Activated CD4-positive, alpha-beta T cell treated with anti-CD3 and anti-CD28 coated beads, Interleukin-2, amount 10 ng/mL, durations not matched to agents 24 days and 14 days (primary cell): ENCODE measurements at regions not wholly inside any gene's neighbourhood (a gene's known extent, or its start where the extent isn't known, plus 50 kb on each side); places are given as distances from the start of the nearest gene placed in this dataset.
"Not testable (repeated sequence)": the region's sequence is repeated elsewhere in the genome, so short reads cannot be mapped to it uniquely, and the experiment has no call there.

ENCODE experiments used
- DNase-seq: peaks from one replicate; pipeline ENCODE4 v3.0.0; 2022
- H3K27ac Mint-ChIP-seq: one replicate; pipeline ENCODE4 v1.8.0; 2022; ENCODE audit warnings: mild to moderate bottlenecking, mixed read lengths
- H3K27me3 Mint-ChIP-seq: one replicate; pipeline ENCODE4 v1.8.0; 2022; ENCODE audit warnings: mixed read lengths
- H3K36me3 Mint-ChIP-seq: one replicate; pipeline ENCODE4 v1.8.0; 2022; ENCODE audit warnings: low read depth, mild to moderate bottlenecking, mixed read lengths
- H3K4me1 Mint-ChIP-seq: one replicate; pipeline ENCODE4 v1.8.0; 2021; ENCODE audit warnings: mixed read lengths
- H3K4me3 Mint-ChIP-seq: one replicate; pipeline ENCODE4 v1.8.0; 2022; ENCODE audit warnings: mild to moderate bottlenecking, moderate library complexity, mixed read lengths
- H3K9me3 Mint-ChIP-seq: one replicate; pipeline ENCODE4 v1.8.0; 2021; ENCODE audit warnings: mixed read lengths
- intact Hi-C: fragments of 100-400 bp; cut with micrococcal nuclease; formaldehyde crosslinking; loops from one replicate; pipeline ENCODE4 v1.15.1; 2023

GRCh38 chr12:42884116-42884515 is 294.6 kb upstream of the PRICKLE1 start:
- Mint-ChIP-seq H3K9me3 (no peaks in the 10 kb centered on the region), H3K36me3 (no peaks in the 10 kb centered on the region), H3K4me3 (no peak overlapping the region), H3K27ac (no peak overlapping the region), H3K27me3 (no peaks in the 10 kb centered on the region), H3K4me1 (no peaks in the 10 kb centered on the region)
- DNase-seq, result no peak
- intact Hi-C loops, result no loop called here

- intact Hi-C loops, result no loop called here
- H3K4me1 Mint-ChIP-seq, result no peaks in the 10 kb centered on the region
Observed at GRCh38 chr12:42873401-42873800, 283.9 kb upstream of the PRICKLE1 start.

DNA sequence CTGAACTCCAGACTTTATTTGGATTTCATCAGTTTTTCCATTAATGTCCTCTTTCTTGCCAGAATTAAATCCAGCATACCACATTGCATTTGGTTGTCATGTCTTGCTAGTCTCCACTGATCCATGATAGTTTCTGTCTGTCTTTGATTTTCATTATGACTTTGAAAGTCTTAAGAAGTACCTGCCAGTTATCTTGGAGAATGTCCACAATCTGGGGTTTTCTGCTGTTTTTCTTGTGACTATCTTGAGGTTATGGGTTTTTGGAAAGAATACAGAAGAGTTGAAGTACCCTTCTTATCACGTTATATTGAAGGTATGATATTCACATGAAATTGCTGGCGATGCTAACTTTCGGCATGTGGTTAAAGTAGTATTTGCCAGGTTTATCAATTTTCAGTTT is 282.3 kb upstream of the PRICKLE1 start:
- Mint-ChIP-seq H3K9me3 (peaks cover 3% of the 10 kb centered on the region), H3K36me3 (no peaks in the 10 kb centered on the region), H3K4me1 (no peaks in the 10 kb centered on the region), H3K27me3 (no peaks in the 10 kb centered on the region), H3K4me3 (no peak overlapping the region), H3K27ac (no peak overlapping the region)
- intact Hi-C loops, result no loop called here
- no peak for DNase-seq

More at GRCh38 chr12:42873401-42873800, 283.9 kb upstream of the PRICKLE1 start:
- DNase-seq, result no peak
- H3K27me3 Mint-ChIP-seq, result no peaks in the 10 kb centered on the region
- no peak overlapping the region for H3K27ac Mint-ChIP-seq
- no peak overlapping the region for H3K4me3 Mint-ChIP-seq
- H3K9me3 Mint-ChIP-seq, result peaks cover 6% of the 10 kb centered on the region
- no peaks in the 10 kb centered on the region for H3K36me3 Mint-ChIP-seq

DNA sequence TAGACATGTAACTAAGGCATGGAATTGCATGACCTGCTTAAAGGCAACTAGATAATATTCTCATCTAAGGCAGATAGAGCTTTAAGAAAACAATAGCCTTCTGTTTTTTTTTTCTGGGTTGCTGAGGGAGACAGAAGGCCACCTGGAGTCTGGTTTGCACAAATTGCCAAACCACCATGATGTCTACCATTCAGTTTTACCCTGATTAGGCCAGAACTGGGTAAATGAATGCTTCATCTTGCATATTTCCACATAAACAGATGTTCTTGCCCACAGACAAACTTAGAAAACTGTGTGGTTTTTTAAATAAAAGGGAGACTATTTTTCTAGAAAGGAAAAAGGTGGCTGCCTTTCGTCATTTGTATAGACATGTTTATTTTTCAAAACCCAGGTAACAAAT is 278.7 kb upstream of the PRICKLE1 start:
- intact Hi-C loops, result no loop called here
- no peaks in the 10 kb centered on the region for H3K36me3 Mint-ChIP-seq
- no peak for DNase-seq
- H3K4me3 Mint-ChIP-seq, result no peak overlapping the region
- H3K27me3 Mint-ChIP-seq, result no peaks in the 10 kb centered on the region
- H3K9me3 Mint-ChIP-seq, result peaks cover 3% of the 10 kb centered on the region
- H3K4me1 Mint-ChIP-seq, result no peaks in the 10 kb centered on the region
- no peak overlapping the region for H3K27ac Mint-ChIP-seq

DNA sequence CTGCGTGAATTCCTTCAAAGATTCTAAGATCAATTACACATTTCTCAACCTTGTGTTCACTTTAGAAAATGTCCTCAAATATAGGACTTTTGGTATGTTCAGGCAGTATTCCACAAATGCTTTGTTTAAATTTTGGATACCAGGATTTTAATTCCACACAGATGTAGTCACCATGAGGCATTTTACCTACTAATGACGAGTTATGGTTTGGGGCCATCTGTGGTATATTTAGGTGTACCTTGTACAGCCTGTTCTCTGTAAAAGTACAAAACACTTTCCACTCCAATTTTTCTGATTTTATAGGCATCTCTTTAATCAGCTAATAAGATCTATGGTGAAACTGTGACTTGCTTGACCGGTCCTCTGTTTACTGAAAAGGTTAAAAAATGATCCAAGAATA is 275.7 kb upstream of the PRICKLE1 start:
- no peak overlapping the region for H3K4me3 Mint-ChIP-seq
- H3K27me3 Mint-ChIP-seq, result no peaks in the 10 kb centered on the region

GRCh38 chr12:42862055-42862454 is 272.5 kb upstream of the PRICKLE1 start:
- Mint-ChIP-seq H3K27ac (no peak overlapping the region), H3K36me3 (no peaks in the 10 kb centered on the region), H3K9me3 (peaks cover 2% of the 10 kb centered on the region), H3K27me3 (no peaks in the 10 kb centered on the region), H3K4me3 (no peak overlapping the region), H3K4me1 (no peaks in the 10 kb centered on the region)
- no peak for DNase-seq
- intact Hi-C loops, result no loop called here

More for the DNA sequence above, 275.7 kb upstream of the PRICKLE1 start:
- Mint-ChIP-seq H3K9me3 (peaks cover 3% of the 10 kb centered on the region), H3K27ac (no peak overlapping the region), H3K36me3 (no peaks in the 10 kb centered on the region), H3K4me1 (no peaks in the 10 kb centered on the region)
- DNase-seq, result no peak
- intact Hi-C loops, result no loop called here

- not testable (repeated sequence) for H3K9me3 Mint-ChIP-seq
Observed at GRCh38 chr12:42860331-42860730, 270.8 kb upstream of the PRICKLE1 start.

DNA sequence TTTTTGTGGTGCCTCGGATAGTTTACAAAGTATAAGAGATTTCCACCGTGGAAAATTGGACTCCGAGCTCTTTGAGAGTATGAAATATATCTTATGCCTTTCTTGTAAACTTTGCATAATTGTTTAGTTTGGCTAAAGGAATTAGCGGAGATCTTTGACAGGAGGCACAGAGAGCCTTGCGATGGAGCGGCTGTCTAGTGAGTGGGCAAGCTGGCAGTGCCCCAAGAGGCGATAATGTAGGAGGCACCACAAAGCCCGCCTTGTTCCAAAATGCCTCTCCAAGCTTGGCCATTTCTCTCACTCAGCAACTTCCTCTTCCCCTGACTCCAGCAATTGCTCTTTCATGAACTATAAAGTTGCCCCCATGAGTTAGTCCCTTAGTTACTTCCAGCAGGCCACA is 270.1 kb upstream of the PRICKLE1 start:
- no peak overlapping the region for H3K4me3 Mint-ChIP-seq
- DNase-seq, result no peak
- no peaks in the 10 kb centered on the region for H3K36me3 Mint-ChIP-seq

More at GRCh38 chr12:42860331-42860730, 270.8 kb upstream of the PRICKLE1 start:
- DNase-seq, H3K27ac Mint-ChIP-seq, H3K4me1 Mint-ChIP-seq, H3K4me3 Mint-ChIP-seq, intact Hi-C loops, H3K36me3 Mint-ChIP-seq, H3K27me3 Mint-ChIP-seq: not testable (repeated sequence)

GRCh38 chr12:42857106-42857505 is 267.6 kb upstream of the PRICKLE1 start:
- intact Hi-C loops, result no loop called here
- DNase-seq, result no peak
- no peaks in the 10 kb centered on the region for H3K36me3 Mint-ChIP-seq
- H3K9me3 Mint-ChIP-seq, result no peaks in the 10 kb centered on the region
- H3K4me3 Mint-ChIP-seq, result no peak overlapping the region
- H3K27me3 Mint-ChIP-seq, result no peaks in the 10 kb centered on the region
- no peaks in the 10 kb centered on the region for H3K4me1 Mint-ChIP-seq
- no peak overlapping the region for H3K27ac Mint-ChIP-seq

More for the DNA sequence above, 270.1 kb upstream of the PRICKLE1 start:
- H3K4me1 Mint-ChIP-seq, result no peaks in the 10 kb centered on the region
- H3K9me3 Mint-ChIP-seq, result no peaks in the 10 kb centered on the region
- H3K27ac Mint-ChIP-seq, result no peak overlapping the region
- H3K27me3 Mint-ChIP-seq, result no peaks in the 10 kb centered on the region
- intact Hi-C loops, result no loop called here

GRCh38 chr12:42855362-42855950 is 265.9 kb upstream of the PRICKLE1 start:
- Mint-ChIP-seq H3K36me3 (no peaks in the 10 kb centered on the region), H3K9me3 (no peaks in the 10 kb centered on the region), H3K27me3 (no peaks in the 10 kb centered on the region), H3K4me3 (no peak overlapping the region), H3K4me1 (no peaks in the 10 kb centered on the region), H3K27ac (no peak overlapping the region)
- no peak for DNase-seq
- intact Hi-C loops, result no loop called here

GRCh38 chr12:42854826-42855225 is 265.3 kb upstream of the PRICKLE1 start:
- DNase-seq, result no peak
- Mint-ChIP-seq H3K27ac (no peak overlapping the region), H3K36me3 (no peaks in the 10 kb centered on the region), H3K4me1 (no peaks in the 10 kb centered on the region), H3K27me3 (no peaks in the 10 kb centered on the region), H3K4me3 (no peak overlapping the region), H3K9me3 (no peaks in the 10 kb centered on the region)
- intact Hi-C loops, result no loop called here

- H3K9me3 Mint-ChIP-seq, result no peaks in the 10 kb centered on the region
- intact Hi-C loops, result no loop called here
Observed at GRCh38 chr12:42854208-42854607, 264.7 kb upstream of the PRICKLE1 start.

GRCh38 chr12:42853370-42854140 is 264.0 kb upstream of the PRICKLE1 start:
- Mint-ChIP-seq H3K27ac (no peak overlapping the region), H3K36me3 (no peaks in the 10 kb centered on the region), H3K9me3 (no peaks in the 10 kb centered on the region), H3K4me3 (no peak overlapping the region), H3K4me1 (no peaks in the 10 kb centered on the region), H3K27me3 (no peaks in the 10 kb centered on the region)
- intact Hi-C loops, result no loop called here
- no peak for DNase-seq

More at GRCh38 chr12:42854208-42854607, 264.7 kb upstream of the PRICKLE1 start:
- no peaks in the 10 kb centered on the region for H3K4me1 Mint-ChIP-seq
- DNase-seq, result no peak
- no peak overlapping the region for H3K27ac Mint-ChIP-seq
- no peak overlapping the region for H3K4me3 Mint-ChIP-seq
- no peaks in the 10 kb centered on the region for H3K36me3 Mint-ChIP-seq
- no peaks in the 10 kb centered on the region for H3K27me3 Mint-ChIP-seq

- no peak overlapping the region for H3K4me3 Mint-ChIP-seq
- H3K27ac Mint-ChIP-seq, result no peak overlapping the region
- no peaks in the 10 kb centered on the region for H3K4me1 Mint-ChIP-seq
- no peaks in the 10 kb centered on the region for H3K27me3 Mint-ChIP-seq
- no peak for DNase-seq
- no peaks in the 10 kb centered on the region for H3K9me3 Mint-ChIP-seq
- intact Hi-C loops, result no loop called here
- H3K36me3 Mint-ChIP-seq, result no peaks in the 10 kb centered on the region
Observed at GRCh38 chr12:42846782-42847181, 257.2 kb upstream of the PRICKLE1 start.
